Ovary (tissue), 3 donors: ENCODE measurements at regions not wholly inside any gene's neighbourhood (a gene's known extent, or its start where the extent isn't known, plus 50 kb on each side); places are given as distances from the start of the nearest gene placed in this dataset.

Source experiments
- CTCF ChIP-seq, 3 donors: fragments of 450-650 bp in 2 of 3; fragments of 200-600 bp in 1 of 3; IDR thresholded peaks; one replicate each; pipeline versions ENCODE4 v1.5.1 to v1.8.0; 2016 to 2022; ENCODE audit warnings: antibody characterized with exemption in 3 of 3, mild to moderate bottlenecking in 1 of 3
- POLR2A ChIP-seq: fragments of 450-650 bp; IDR thresholded peaks from one replicate; pipeline ENCODE4 v1.6.1; 2017; ENCODE audit warnings: antibody characterized with exemption, mild to moderate bottlenecking, moderate library complexity
- donor health status: DM: no; HTN: no; CAD: no.

DNA sequence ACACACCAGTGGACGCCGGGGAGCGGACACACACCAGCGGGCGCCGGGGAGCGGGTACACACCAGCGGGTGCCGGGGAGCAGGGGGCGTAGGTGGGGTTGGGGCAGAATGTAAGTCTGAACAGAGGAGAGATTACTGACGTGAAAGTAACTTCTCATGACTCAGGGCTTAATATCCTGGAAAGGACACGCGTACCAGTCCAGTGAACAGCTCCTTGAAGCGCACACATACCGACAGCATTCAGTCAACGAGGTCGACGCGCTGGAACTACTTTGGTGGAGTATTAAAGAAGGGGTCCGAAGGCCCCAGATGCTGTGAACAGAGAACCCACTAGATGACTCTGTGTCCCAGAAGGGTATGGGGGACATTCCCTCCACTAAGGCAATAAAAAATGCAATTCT is 129.6 kb downstream of the ENGASE start:
- TF ChIP-seq POLR2A = no peak
- TF ChIP-seq CTCF (IDR thresholded peaks at IDR 0.05) = no peak
